ENCODE measurements at regions not wholly inside any gene's neighbourhood (a gene's known extent, or its start where the extent isn't known, plus 50 kb on each side); places are given as distances from the start of the nearest gene placed in this dataset.
"Not testable (repeated sequence)": the region's sequence is repeated elsewhere in the genome, so short reads cannot be mapped to it uniquely, and the experiment has no call there.

- POLR2A ChIA-PET = no interaction called here
- CTCF ChIA-PET = interaction anchor here (0.8 kb wide), 1 partner anchor 45 kb away, joined by 3 read pairs; no protein-coding TSS in a partner anchor
- DNase-seq (ENCODE audit: extremely low spot score) = no peak
- TF ChIP-seq, protein P1, sequence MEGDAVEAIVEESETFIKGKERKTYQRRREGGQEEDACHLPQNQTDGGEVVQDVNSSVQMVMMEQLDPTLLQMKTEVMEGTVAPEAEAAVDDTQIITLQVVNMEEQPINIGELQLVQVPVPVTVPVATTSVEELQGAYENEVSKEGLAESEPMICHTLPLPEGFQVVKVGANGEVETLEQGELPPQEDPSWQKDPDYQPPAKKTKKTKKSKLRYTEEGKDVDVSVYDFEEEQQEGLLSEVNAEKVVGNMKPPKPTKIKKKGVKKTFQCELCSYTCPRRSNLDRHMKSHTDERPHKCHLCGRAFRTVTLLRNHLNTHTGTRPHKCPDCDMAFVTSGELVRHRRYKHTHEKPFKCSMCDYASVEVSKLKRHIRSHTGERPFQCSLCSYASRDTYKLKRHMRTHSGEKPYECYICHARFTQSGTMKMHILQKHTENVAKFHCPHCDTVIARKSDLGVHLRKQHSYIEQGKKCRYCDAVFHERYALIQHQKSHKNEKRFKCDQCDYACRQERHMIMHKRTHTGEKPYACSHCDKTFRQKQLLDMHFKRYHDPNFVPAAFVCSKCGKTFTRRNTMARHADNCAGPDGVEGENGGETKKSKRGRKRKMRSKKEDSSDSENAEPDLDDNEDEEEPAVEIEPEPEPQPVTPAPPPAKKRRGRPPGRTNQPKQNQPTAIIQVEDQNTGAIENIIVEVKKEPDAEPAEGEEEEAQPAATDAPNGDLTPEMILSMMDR (IDR thresholded peaks at IDR 0.05; ENCODE audit: control extremely low read depth, extremely low read depth, low read depth, missing control alignments) = no peak
Observed at GRCh38 chr6:78781001-78781400, 86.3 kb upstream of the IRAK1BP1 start.

- DNase-seq (ENCODE audit: extremely low spot score); POLR2A ChIA-PET; CTCF ChIA-PET: not testable (repeated sequence)
Observed at GRCh38 chr6:78783366-78783765, 84.0 kb upstream of the IRAK1BP1 start.

GRCh38 chr6:78797270-78797669, 70.1 kb upstream of the IRAK1BP1 start:
- POLR2A ChIA-PET = no interaction called here
- CTCF ChIA-PET = interaction anchor here (1.1 kb wide), 1 partner anchor 13 kb away, joined by 3 read pairs; no protein-coding TSS in a partner anchor
- no peak for DNase-seq (ENCODE audit: extremely low spot score)
- TF ChIP-seq, protein P1 (IDR thresholded peaks at IDR 0.05; ENCODE audit: control extremely low read depth, extremely low read depth, low read depth, missing control alignments) = no peak

DNA sequence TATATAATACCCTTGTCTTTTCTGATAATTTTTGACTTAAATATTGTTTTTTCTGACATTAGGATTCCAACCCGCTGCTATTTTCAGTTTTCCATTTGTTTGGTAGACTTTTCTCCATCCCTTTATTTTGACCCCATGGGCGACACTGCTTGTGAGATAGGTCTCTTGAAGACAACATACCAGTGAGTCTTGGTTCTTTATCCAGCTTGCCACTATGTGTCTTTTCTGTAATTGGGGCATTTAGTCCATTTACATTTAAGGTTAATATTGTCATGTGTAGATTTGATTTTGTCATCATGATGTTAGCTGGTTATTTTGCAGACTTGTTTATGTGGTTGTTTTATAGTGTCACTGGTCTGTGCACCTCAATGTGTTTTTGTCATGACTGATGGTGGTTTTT, 67.7 kb upstream of the IRAK1BP1 start:
- TF ChIP-seq, protein P1 (IDR thresholded peaks at IDR 0.05; ENCODE audit: control extremely low read depth, extremely low read depth, low read depth, missing control alignments) = no peak

GRCh38 chr6:78806792-78807191, 60.6 kb upstream of the IRAK1BP1 start:
- DNase-seq (ENCODE audit: extremely low spot score); POLR2A ChIA-PET: not testable (repeated sequence)
- CTCF ChIA-PET = interaction anchor here (1.6 kb wide), 1 partner anchor 21 kb away, joined by 4 read pairs; no protein-coding TSS in a partner anchor

More for the DNA sequence above, 67.7 kb upstream of the IRAK1BP1 start:
- CTCF ChIA-PET = interaction anchor here (1.1 kb wide), 1 partner anchor 11 kb away, joined by 6 read pairs; no protein-coding TSS in a partner anchor
- POLR2A ChIA-PET = no interaction called here
- DNase-seq (ENCODE audit: extremely low spot score) = no peak

GRCh38 chr6:78807655-78808355, 59.5 kb upstream of the IRAK1BP1 start:
- DNase-seq (ENCODE audit: extremely low spot score); POLR2A ChIA-PET: not testable (repeated sequence)
- CTCF ChIA-PET = interaction anchor here (1.6 kb wide), 1 partner anchor 20 kb away, joined by 4 read pairs; no protein-coding TSS in a partner anchor

- TF ChIP-seq, protein P1 (IDR thresholded peaks at IDR 0.05; ENCODE audit: control extremely low read depth, extremely low read depth, low read depth, missing control alignments) = no peak
- CTCF ChIA-PET = no interaction called here
- no peak for DNase-seq (ENCODE audit: extremely low spot score)
- POLR2A ChIA-PET = no interaction called here
Observed at GRCh38 chr6:78808356-78808891, 58.9 kb upstream of the IRAK1BP1 start.

GRCh38 chr6:78808933-78809332, 58.4 kb upstream of the IRAK1BP1 start:
- DNase-seq (ENCODE audit: extremely low spot score) = no peak
- TF ChIP-seq, protein P1 (IDR thresholded peaks at IDR 0.05; ENCODE audit: control extremely low read depth, extremely low read depth, low read depth, missing control alignments) = no peak
- ChIA-PET CTCF (interaction anchor here (0.9 kb wide), 1 partner anchor 38 kb away, joined by 3 read pairs; no protein-coding TSS in a partner anchor), POLR2A (no interaction called here)
